Astrocyte (in vitro differentiated cells and primary cell): ENCODE measurements at regions not wholly inside any gene's neighbourhood (a gene's known extent, or its start where the extent isn't known, plus 50 kb on each side); places are given as distances from the start of the nearest gene placed in this dataset.

Experiments
- DNase-seq: peaks from one replicate; pipeline ENCODE4 v3.0.0-alpha.2; 2010; ENCODE audit warnings: low read depth
- FAIRE-seq: peaks from 2 replicates; lab custom pipeline; 2011; peaks lifted over from hg19 to GRCh38; lab: Jason Lieb, UNC
- H2AFZ ChIP-seq: 2 replicates; pipeline ENCODE4 v1.6.0; 2012; ENCODE audit warnings: low read depth, low read length, inconsistent platforms
- H3K27ac ChIP-seq: 2 replicates; pipeline ENCODE4 v1.5.1; 2011; ENCODE audit warnings: low read depth, low read length, inconsistent platforms
- H3K27me3 ChIP-seq: 2 replicates; pipeline ENCODE4 v1.6.0; 2011; ENCODE audit warnings: low read length, inconsistent platforms; ENCODE audit not compliant: insufficient read depth
- H3K36me3 ChIP-seq: 2 replicates; pipeline ENCODE4 v1.5.1; 2011; ENCODE audit warnings: low read length, inconsistent platforms; ENCODE audit not compliant: insufficient read depth
- H3K4me1 ChIP-seq: 2 replicates; pipeline ENCODE4 v1.5.1; 2011; ENCODE audit warnings: low read length, inconsistent platforms; ENCODE audit not compliant: insufficient read depth
- H3K4me2 ChIP-seq: 2 replicates; pipeline ENCODE4 v1.6.0; 2012; ENCODE audit warnings: low read length, inconsistent platforms
- H3K4me3 ChIP-seq: 2 replicates; pipeline ENCODE4 v1.5.1; 2011; ENCODE audit warnings: low read depth, mild to moderate bottlenecking, low read length, inconsistent platforms; ENCODE audit not compliant: insufficient read depth
- H3K79me2 ChIP-seq: 2 replicates; pipeline ENCODE4 v1.6.0; 2012; ENCODE audit warnings: mild to moderate bottlenecking, low read length, inconsistent platforms; ENCODE audit not compliant: insufficient read depth
- H3K9ac ChIP-seq: 2 replicates; pipeline ENCODE4 v1.6.0; 2012; ENCODE audit warnings: mild to moderate bottlenecking, low read length, inconsistent platforms
- H3K9me3 ChIP-seq: 2 replicates; pipeline ENCODE4 v1.5.1; 2012; ENCODE audit warnings: low read depth, mild to moderate bottlenecking, low read length, inconsistent platforms; ENCODE audit not compliant: insufficient read depth
- H4K20me1 ChIP-seq: 2 replicates; pipeline ENCODE4 v1.6.0; 2012; ENCODE audit warnings: low read length, inconsistent platforms; ENCODE audit not compliant: insufficient read depth
- H3K27ac Mint-ChIP-seq: one replicate; pipeline ENCODE4 v1.8.0; 2021; ENCODE audit warnings: mild to moderate bottlenecking, mixed read lengths; ENCODE audit not compliant: unreplicated experiment
- H3K27me3 Mint-ChIP-seq: one replicate; pipeline ENCODE4 v1.8.0; 2021; ENCODE audit warnings: low read depth, mixed read lengths; ENCODE audit not compliant: unreplicated experiment
- H3K36me3 Mint-ChIP-seq: one replicate; pipeline ENCODE4 v1.8.0; 2021; ENCODE audit warnings: low read depth, mixed read lengths; ENCODE audit not compliant: unreplicated experiment
- H3K4me1 Mint-ChIP-seq: one replicate; pipeline ENCODE4 v1.8.0; 2021; ENCODE audit warnings: low read depth, mixed read lengths; ENCODE audit not compliant: unreplicated experiment
- H3K4me3 Mint-ChIP-seq: one replicate; pipeline ENCODE4 v1.8.0; 2021; ENCODE audit warnings: mild to moderate bottlenecking, moderate library complexity, mixed read lengths; ENCODE audit not compliant: unreplicated experiment
- H3K9me3 Mint-ChIP-seq: one replicate; pipeline ENCODE4 v1.8.0; 2021; ENCODE audit warnings: mild to moderate bottlenecking, mixed read lengths; ENCODE audit not compliant: unreplicated experiment
- EZH2 ChIP-seq: IDR thresholded peaks from 2 replicates; pipeline ENCODE4 v1.6.1; 2012; ENCODE audit warnings: mild to moderate bottlenecking, low read length, inconsistent platforms; ENCODE audit not compliant: insufficient read depth
- TF ChIP-seq, protein P1 (sequence below): IDR thresholded peaks from 2 replicates; pipeline ENCODE4 v1.5.1; 2011; ENCODE audit warnings: low read depth, mild to moderate bottlenecking, inconsistent platforms, low read length, moderate library complexity; ENCODE audit not compliant: insufficient read depth

DNA sequence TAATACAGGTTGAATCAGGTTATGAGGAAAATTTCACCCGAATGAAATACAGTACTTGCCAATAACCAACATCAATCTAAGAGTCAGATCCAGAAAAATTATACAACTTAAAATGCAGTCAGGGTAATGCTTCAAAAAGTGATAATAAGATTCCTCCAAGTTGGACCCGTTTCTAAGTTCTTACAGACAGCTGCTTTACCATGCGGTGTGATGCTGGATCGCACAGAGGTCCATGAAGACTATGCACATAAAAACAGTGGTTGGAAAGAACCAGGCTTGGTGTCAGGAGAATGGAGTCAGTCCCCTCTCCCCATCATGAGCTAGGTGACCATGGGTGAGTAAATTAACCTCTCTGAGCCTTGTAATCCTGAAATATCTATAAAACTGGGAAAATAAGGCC, 261.3 kb downstream of the QDPR start:
- DNase-seq = no peak
- Mint-ChIP-seq H3K36me3 (no peaks in the 10 kb centered on the region), H3K27me3 (peaks cover 3% of the 10 kb centered on the region), H3K27ac (no peak overlapping the region), H3K9me3 (no peaks in the 10 kb centered on the region), H3K4me1 (no peaks in the 10 kb centered on the region), H3K4me3 (no peak overlapping the region)
- H3K27me3 ChIP-seq = no peaks in the 10 kb centered on the region
- H2AFZ ChIP-seq = no peak overlapping the region
- no peak overlapping the region for H3K4me2 ChIP-seq
- no peaks in the 10 kb centered on the region for H3K9me3 ChIP-seq
- H3K4me1 ChIP-seq = no peaks in the 10 kb centered on the region
- no peak for FAIRE-seq
- no peaks in the 10 kb centered on the region for H4K20me1 ChIP-seq
- TF ChIP-seq, protein P1, sequence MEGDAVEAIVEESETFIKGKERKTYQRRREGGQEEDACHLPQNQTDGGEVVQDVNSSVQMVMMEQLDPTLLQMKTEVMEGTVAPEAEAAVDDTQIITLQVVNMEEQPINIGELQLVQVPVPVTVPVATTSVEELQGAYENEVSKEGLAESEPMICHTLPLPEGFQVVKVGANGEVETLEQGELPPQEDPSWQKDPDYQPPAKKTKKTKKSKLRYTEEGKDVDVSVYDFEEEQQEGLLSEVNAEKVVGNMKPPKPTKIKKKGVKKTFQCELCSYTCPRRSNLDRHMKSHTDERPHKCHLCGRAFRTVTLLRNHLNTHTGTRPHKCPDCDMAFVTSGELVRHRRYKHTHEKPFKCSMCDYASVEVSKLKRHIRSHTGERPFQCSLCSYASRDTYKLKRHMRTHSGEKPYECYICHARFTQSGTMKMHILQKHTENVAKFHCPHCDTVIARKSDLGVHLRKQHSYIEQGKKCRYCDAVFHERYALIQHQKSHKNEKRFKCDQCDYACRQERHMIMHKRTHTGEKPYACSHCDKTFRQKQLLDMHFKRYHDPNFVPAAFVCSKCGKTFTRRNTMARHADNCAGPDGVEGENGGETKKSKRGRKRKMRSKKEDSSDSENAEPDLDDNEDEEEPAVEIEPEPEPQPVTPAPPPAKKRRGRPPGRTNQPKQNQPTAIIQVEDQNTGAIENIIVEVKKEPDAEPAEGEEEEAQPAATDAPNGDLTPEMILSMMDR = no peak
- TF ChIP-seq EZH2 = no peak
- no peaks in the 10 kb centered on the region for H3K79me2 ChIP-seq
- H3K36me3 ChIP-seq = no peaks in the 10 kb centered on the region
- H3K27ac ChIP-seq = no peak overlapping the region
- H3K9ac ChIP-seq = no peak overlapping the region
- H3K4me3 ChIP-seq = no peak overlapping the region

DNA sequence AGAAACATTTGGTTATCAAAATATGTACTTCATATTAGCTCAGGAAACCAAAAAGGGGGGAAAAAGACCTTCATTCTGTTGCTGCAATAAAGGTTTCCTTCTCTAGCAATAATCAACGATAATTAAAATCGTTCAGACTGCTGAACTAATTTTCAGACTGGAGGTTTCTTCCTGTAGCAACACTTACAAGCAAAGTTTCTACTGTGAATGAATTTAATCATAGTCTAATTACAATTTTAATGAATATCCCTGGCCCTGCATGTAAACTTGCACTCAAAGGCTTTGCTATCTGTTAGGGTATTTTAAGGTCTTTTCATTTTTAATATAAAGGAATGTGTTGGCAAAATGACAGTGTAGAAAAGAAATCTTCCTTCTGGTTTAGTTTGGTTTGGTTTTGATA, 265.2 kb downstream of the QDPR start:
- TF ChIP-seq, protein P1 = no peak
- no peak for TF ChIP-seq EZH2
- Histone ChIP-seq H4K20me1 (no peaks in the 10 kb centered on the region), H3K4me2 (no peak overlapping the region), H3K9me3 (no peaks in the 10 kb centered on the region), H3K79me2 (no peaks in the 10 kb centered on the region), H2AFZ (no peak overlapping the region), H3K27ac (no peak overlapping the region), H3K36me3 (no peaks in the 10 kb centered on the region), H3K27me3 (no peaks in the 10 kb centered on the region), H3K4me3 (no peak overlapping the region), H3K4me1 (no peaks in the 10 kb centered on the region), H3K9ac (no peak overlapping the region)
- H3K36me3 Mint-ChIP-seq = no peaks in the 10 kb centered on the region
- no peak for DNase-seq
- no peaks in the 10 kb centered on the region for H3K27me3 Mint-ChIP-seq
- FAIRE-seq = no peak
- H3K4me3 Mint-ChIP-seq = no peak overlapping the region
- H3K27ac Mint-ChIP-seq = no peak overlapping the region
- H3K9me3 Mint-ChIP-seq = no peaks in the 10 kb centered on the region
- no peaks in the 10 kb centered on the region for H3K4me1 Mint-ChIP-seq

DNA sequence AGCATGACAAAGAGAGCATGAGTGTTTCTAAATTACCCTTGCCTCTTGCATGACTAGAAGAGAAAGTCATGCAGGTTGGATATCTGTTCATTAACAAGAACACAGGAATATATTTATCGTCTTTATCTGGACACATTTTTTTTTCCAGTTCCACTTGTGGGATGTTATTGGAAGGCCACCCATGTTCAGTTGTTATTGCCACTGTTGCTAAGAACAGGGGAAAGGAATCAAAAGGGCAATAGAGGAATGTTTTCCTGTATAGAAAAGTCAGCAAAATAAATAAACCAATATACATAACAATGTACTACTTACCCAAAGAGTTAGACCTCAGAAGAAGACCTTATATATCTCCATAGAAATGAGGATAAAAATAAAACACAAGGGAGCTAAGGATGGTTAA, 270.1 kb downstream of the QDPR start:
- no peak overlapping the region for H2AFZ ChIP-seq
- H3K9me3 ChIP-seq = no peaks in the 10 kb centered on the region
- Mint-ChIP-seq H3K27me3 (no peaks in the 10 kb centered on the region), H3K4me3 (no peak overlapping the region), H3K27ac (no peak overlapping the region), H3K36me3 (no peaks in the 10 kb centered on the region), H3K9me3 (no peaks in the 10 kb centered on the region), H3K4me1 (peaks cover 2% of the 10 kb centered on the region)
- no peaks in the 10 kb centered on the region for H3K36me3 ChIP-seq
- H3K27ac ChIP-seq = no peak overlapping the region
- H3K4me1 ChIP-seq = peaks cover 3% of the 10 kb centered on the region
- H3K9ac ChIP-seq = no peak overlapping the region
- TF ChIP-seq EZH2 = no peak
- TF ChIP-seq, protein P1 = no peak
- H4K20me1 ChIP-seq = no peaks in the 10 kb centered on the region
- H3K4me2 ChIP-seq = no peak overlapping the region
- no peaks in the 10 kb centered on the region for H3K27me3 ChIP-seq
- DNase-seq (no peak), FAIRE-seq (peak; percentile 78)
- H3K4me3 ChIP-seq = no peak overlapping the region
- H3K79me2 ChIP-seq = no peaks in the 10 kb centered on the region
